ENCODE measurements at regions not wholly inside any gene's neighbourhood (a gene's known extent, or its start where the extent isn't known, plus 50 kb on each side); places are given as distances from the start of the nearest gene placed in this dataset.

- no peak for DNase-seq
Observed at GRCh38 chr12:18207266-18207665, 54.1 kb upstream of the PIK3C2G start.

GRCh38 chr12:18206198-18206597 lies 55.1 kb upstream of the PIK3C2G start:
- DNase-seq, result no peak

- DNase-seq, result no peak
Observed at GRCh38 chr12:18204053-18204452, 57.3 kb upstream of the PIK3C2G start.

GRCh38 chr12:18192119-18192518 lies 69.2 kb upstream of the PIK3C2G start:
- DNase-seq, result no peak

GRCh38 chr12:18183141-18183540 lies 78.2 kb upstream of the PIK3C2G start:
- no peak for DNase-seq

GRCh38 chr12:18171571-18171970 lies 81.6 kb upstream of the RERGL start:
- DNase-seq, result no peak

GRCh38 chr12:18168016-18168415 lies 78.0 kb upstream of the RERGL start:
- DNase-seq, result no peak

GRCh38 chr12:18165889-18166288 lies 75.9 kb upstream of the RERGL start:
- DNase-seq, result no peak

- DNase-seq, result peak; percentile 6
Observed at GRCh38 chr12:18165422-18165871, 75.5 kb upstream of the RERGL start.

GRCh38 chr12:18160901-18161300 lies 70.9 kb upstream of the RERGL start:
- no peak for DNase-seq

- no peak for DNase-seq
Observed at GRCh38 chr12:18158774-18159557, 69.0 kb upstream of the RERGL start.

- DNase-seq, result peak; percentile 39
Observed at GRCh38 chr12:18153826-18154225, 63.8 kb upstream of the RERGL start.

GRCh38 chr12:18151036-18151435 lies 61.0 kb upstream of the RERGL start:
- DNase-seq, result no peak

- no peak for DNase-seq
Observed at GRCh38 chr12:18148961-18149360, 59.0 kb upstream of the RERGL start.

GRCh38 chr12:18146363-18146762 lies 56.4 kb upstream of the RERGL start:
- DNase-seq, result no peak

- no peak for DNase-seq
Observed at GRCh38 chr12:18145924-18146323, 55.9 kb upstream of the RERGL start.

- peak; percentile 3 for DNase-seq
Observed at GRCh38 chr12:18141048-18141982, 51.3 kb upstream of the RERGL start.

GRCh38 chr12:18139989-18140596 lies 50.1 kb upstream of the RERGL start:
- DNase-seq, result no peak

Data from NCI-H510A (cell line).